Endodermal cell (in vitro differentiated cells): ENCODE measurements at regions not wholly inside any gene's neighbourhood (a gene's known extent, or its start where the extent isn't known, plus 50 kb on each side); places are given as distances from the start of the nearest gene placed in this dataset.

ENCODE experiments used
- DNase-seq: peaks from one replicate; pipeline ENCODE4 v3.0.0-alpha.2; 2017
- H3K27ac ChIP-seq: 2 replicates; pipeline ENCODE4 v1.5.1; 2013; ENCODE audit warnings: mild to moderate bottlenecking, low read depth, low read length, moderate library complexity
- H3K27me3 ChIP-seq: 2 replicates; pipeline ENCODE4 v1.6.1; 2013; ENCODE audit warnings: mild to moderate bottlenecking, low read length, moderate library complexity; ENCODE audit not compliant: insufficient read depth, control insufficient read depth, poor library complexity, severe bottlenecking
- H3K36me3 ChIP-seq: 2 replicates; pipeline ENCODE4 v1.7.0; 2013; ENCODE audit warnings: mild to moderate bottlenecking, low read length, moderate library complexity; ENCODE audit not compliant: control insufficient read depth, insufficient read depth
- H3K4me1 ChIP-seq: one replicate; pipeline ENCODE4 v1.7.0; 2013; ENCODE audit warnings: low read length; ENCODE audit not compliant: control insufficient read depth, insufficient read depth
- H3K4me3 ChIP-seq: 2 replicates; pipeline ENCODE4 v1.5.1; 2013; ENCODE audit warnings: mild to moderate bottlenecking, low read length, moderate library complexity
- H3K9ac ChIP-seq: 2 replicates; pipeline ENCODE4 v1.6.1; 2013; ENCODE audit warnings: mild to moderate bottlenecking, low read length, moderate library complexity; ENCODE audit not compliant: poor library complexity, severe bottlenecking; ENCODE audit errors: extremely low read depth
- H3K9me3 ChIP-seq: 2 replicates; pipeline ENCODE4 v1.6.1; 2013; ENCODE audit warnings: mild to moderate bottlenecking, low read length, moderate library complexity; ENCODE audit not compliant: control insufficient read depth
- H3K27ac Mint-ChIP-seq: 2 replicates; pipeline ENCODE4 v1.8.0; 2020; ENCODE audit warnings: mixed read lengths
- H3K27me3 Mint-ChIP-seq: 2 replicates; pipeline ENCODE4 v1.8.0; 2021; ENCODE audit warnings: mild to moderate bottlenecking, mixed read lengths; ENCODE audit not compliant: insufficient read depth
- H3K36me3 Mint-ChIP-seq: 2 replicates; pipeline ENCODE4 v1.8.0; 2020; ENCODE audit warnings: low read depth, mixed read lengths
- H3K4me1 Mint-ChIP-seq: 2 replicates; pipeline ENCODE4 v1.8.0; 2020; ENCODE audit warnings: mixed read lengths
- H3K4me3 Mint-ChIP-seq: 2 replicates; pipeline ENCODE4 v1.8.0; 2020; ENCODE audit warnings: mild to moderate bottlenecking, moderate library complexity, mixed read lengths
- H3K9me3 Mint-ChIP-seq: 2 replicates; pipeline ENCODE4 v1.8.0; 2020; ENCODE audit warnings: mild to moderate bottlenecking, mixed read lengths
- WGBS, 2 experiments: methylation state at CpG; one replicate each; pipeline versions ENCODE4 v1.1.5 to v1.1.7; 2013; ENCODE audit warnings: missing lambda C conversion rate in 2 of 2, mixed read lengths in 1 of 2; ENCODE audit not compliant: insufficient coverage in 1 of 2, insufficient read length in 1 of 2; 5-methylcytosine and 5-hydroxymethylcytosine counted together
- TF ChIP-seq, protein P1 (sequence below): fragments of 200-600 bp; sonication (generic); conservative IDR thresholded peaks from 2 replicates; pipeline ENCODE4 v1.5.0; 2021; ENCODE audit warnings: antibody characterized with exemption, mild to moderate bottlenecking

DNA sequence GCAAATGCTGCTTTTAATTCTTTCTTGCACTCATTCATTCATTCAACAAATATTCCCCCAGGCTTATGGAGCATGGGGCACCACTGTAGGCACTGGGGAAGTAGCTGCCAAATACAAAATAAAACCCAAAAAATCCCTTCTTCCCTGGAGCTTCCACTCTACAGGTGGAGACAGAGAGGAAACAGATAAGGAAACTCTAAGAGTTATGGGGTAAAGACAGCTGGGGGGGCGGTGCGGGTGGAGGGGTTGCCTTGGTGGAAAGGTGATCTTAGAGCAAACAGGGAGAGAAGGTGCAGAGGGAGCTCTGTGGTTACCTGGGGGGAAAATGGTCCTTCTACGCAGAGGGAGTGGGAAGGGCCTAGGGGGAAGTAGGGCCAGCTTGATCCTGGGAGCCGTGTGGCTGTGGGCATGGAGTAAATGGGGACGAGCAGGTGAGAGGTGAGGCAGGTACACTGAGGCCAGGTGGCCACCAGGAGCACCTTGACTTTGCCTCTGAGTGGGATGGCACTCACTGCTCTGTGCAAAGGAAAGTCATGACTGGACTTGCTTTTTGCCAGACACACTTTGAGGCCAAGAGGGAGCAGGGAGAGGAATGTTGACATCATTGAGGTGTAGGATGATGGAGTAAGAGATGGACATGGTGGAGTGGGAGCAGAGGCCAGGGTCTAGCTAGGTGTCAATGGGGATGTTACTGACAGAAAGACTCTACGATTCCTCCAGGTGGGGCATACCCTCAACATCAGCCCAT is 152.0 kb downstream of the ETS2 start:
- H3K9ac ChIP-seq = no peak overlapping the region
- no peak overlapping the region for H3K27ac Mint-ChIP-seq
- 73 to 87% methylated on average over 4 to 6 of the region's 6 CpGs for WGBS, 2 experiments

DNA sequence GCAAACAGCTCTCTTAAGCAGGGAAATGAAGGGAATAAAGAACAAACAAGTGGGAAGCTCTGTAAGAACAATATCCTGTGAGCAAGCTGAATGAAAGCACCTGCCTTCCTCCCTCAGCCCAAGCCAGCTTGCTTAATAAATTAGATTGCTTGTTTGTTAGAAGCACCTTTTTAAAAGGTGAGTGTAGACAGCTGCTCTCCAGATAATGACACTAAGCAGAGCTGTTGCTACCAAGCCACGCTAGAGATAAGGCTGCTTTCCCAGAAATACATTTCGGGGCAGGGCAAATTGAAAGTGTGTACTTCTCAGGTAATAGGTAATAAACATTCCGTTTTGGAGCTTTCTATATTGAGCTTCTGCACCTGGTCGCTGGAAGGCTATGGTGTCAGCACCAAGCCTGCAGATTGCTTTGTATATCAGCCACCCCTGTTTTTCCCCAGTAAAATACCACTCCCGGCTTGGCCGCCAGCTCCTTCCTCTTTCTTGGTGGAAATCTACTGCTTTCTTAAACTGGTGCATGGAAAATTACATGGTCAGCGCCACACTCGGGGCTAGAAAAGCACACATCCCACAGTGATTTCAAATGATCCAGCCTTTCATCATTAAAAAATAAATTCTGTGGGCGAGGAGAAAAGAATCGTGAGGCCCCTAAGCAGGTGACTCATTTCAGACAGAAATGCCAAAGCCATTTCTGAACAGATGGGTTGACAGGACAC is 151.3 kb downstream of the ETS2 start:
- peaks cover 31% of the 10 kb centered on the region for H3K4me1 ChIP-seq
- H3K4me3 Mint-ChIP-seq = no peak overlapping the region

More for the DNA sequence above, 152.0 kb downstream of the ETS2 start:
- Histone ChIP-seq H3K27ac (no peak overlapping the region), H3K36me3 (no peaks in the 10 kb centered on the region), H3K4me1 (peaks cover 31% of the 10 kb centered on the region), H3K4me3 (no peak overlapping the region), H3K27me3 (no peaks in the 10 kb centered on the region), H3K9me3 (peaks cover 27% of the 10 kb centered on the region)
- no peak overlapping the region for H3K4me3 Mint-ChIP-seq
- H3K9me3 Mint-ChIP-seq = peaks cover 20% of the 10 kb centered on the region
- peaks cover 11% of the 10 kb centered on the region for H3K36me3 Mint-ChIP-seq
- H3K4me1 Mint-ChIP-seq = peaks cover 66% of the 10 kb centered on the region
- DNase-seq = no peak
- TF ChIP-seq, protein P1, sequence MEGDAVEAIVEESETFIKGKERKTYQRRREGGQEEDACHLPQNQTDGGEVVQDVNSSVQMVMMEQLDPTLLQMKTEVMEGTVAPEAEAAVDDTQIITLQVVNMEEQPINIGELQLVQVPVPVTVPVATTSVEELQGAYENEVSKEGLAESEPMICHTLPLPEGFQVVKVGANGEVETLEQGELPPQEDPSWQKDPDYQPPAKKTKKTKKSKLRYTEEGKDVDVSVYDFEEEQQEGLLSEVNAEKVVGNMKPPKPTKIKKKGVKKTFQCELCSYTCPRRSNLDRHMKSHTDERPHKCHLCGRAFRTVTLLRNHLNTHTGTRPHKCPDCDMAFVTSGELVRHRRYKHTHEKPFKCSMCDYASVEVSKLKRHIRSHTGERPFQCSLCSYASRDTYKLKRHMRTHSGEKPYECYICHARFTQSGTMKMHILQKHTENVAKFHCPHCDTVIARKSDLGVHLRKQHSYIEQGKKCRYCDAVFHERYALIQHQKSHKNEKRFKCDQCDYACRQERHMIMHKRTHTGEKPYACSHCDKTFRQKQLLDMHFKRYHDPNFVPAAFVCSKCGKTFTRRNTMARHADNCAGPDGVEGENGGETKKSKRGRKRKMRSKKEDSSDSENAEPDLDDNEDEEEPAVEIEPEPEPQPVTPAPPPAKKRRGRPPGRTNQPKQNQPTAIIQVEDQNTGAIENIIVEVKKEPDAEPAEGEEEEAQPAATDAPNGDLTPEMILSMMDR = no peak
- H3K27me3 Mint-ChIP-seq = peaks cover 2% of the 10 kb centered on the region

DNA sequence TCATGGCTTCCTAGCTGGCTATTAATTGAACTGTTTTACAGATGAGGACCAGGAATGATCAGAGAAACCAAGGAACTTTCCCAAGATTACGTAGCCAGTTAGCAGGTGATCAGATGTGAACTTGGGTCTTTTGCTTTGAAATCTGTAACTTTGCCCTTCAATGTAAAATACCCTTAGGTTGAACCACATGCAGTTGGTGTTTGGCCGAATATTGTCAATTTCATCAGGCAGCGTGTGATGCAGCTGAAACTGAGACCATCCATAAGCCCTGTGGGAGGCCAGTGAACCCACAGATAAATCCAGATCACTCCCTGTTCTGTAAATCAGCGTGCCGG is 150.8 kb downstream of the ETS2 start:
- H3K9ac ChIP-seq = no peak overlapping the region
- DNase-seq = no peak
- peaks cover 31% of the 10 kb centered on the region for H3K4me1 ChIP-seq
- no peak overlapping the region for H3K27ac ChIP-seq
- H3K9me3 ChIP-seq = peaks cover 14% of the 10 kb centered on the region
- peaks cover 66% of the 10 kb centered on the region for H3K4me1 Mint-ChIP-seq
- peaks cover 2% of the 10 kb centered on the region for H3K36me3 Mint-ChIP-seq
- no peak overlapping the region for H3K4me3 ChIP-seq
- peaks cover 2% of the 10 kb centered on the region for H3K27me3 Mint-ChIP-seq
- TF ChIP-seq, protein P1 = no peak
- no peak overlapping the region for H3K27ac Mint-ChIP-seq
- 87 to 100% methylated on average over 3 to 5 of the region's 5 CpGs for WGBS, 2 experiments
- no peaks in the 10 kb centered on the region for H3K36me3 ChIP-seq
- no peak overlapping the region for H3K4me3 Mint-ChIP-seq
- peaks cover 7% of the 10 kb centered on the region for H3K9me3 Mint-ChIP-seq
- no peaks in the 10 kb centered on the region for H3K27me3 ChIP-seq

More for the DNA sequence above, 151.3 kb downstream of the ETS2 start:
- TF ChIP-seq, protein P1 = no peak
- no peak overlapping the region for H3K27ac Mint-ChIP-seq
- H3K4me1 Mint-ChIP-seq = peaks cover 66% of the 10 kb centered on the region
- no peak overlapping the region for H3K9ac ChIP-seq
- no peak overlapping the region for H3K4me3 ChIP-seq
- H3K9me3 ChIP-seq = peaks cover 19% of the 10 kb centered on the region
- DNase-seq = no peak
- H3K9me3 Mint-ChIP-seq = peaks cover 13% of the 10 kb centered on the region
- H3K36me3 ChIP-seq = no peaks in the 10 kb centered on the region
- WGBS, 2 experiments = 85 to 89% methylated on average over 8 to 10 of the region's 10 CpGs
- H3K27ac ChIP-seq = no peak overlapping the region
- H3K27me3 ChIP-seq = no peaks in the 10 kb centered on the region
- H3K36me3 Mint-ChIP-seq = peaks cover 5% of the 10 kb centered on the region
- H3K27me3 Mint-ChIP-seq = peaks cover 2% of the 10 kb centered on the region
